NB4 (cell line): ENCODE measurements at regions not wholly inside any gene's neighbourhood (a gene's known extent, or its start where the extent isn't known, plus 50 kb on each side); places are given as distances from the start of the nearest gene placed in this dataset.

Experiments
- DNase-seq: peaks from one replicate; pipeline ENCODE4 v3.0.0; 2010; ENCODE audit warnings: low read depth
- H3K4me3 ChIP-seq: one replicate; pipeline ENCODE4 v1.5.1; 2011; ENCODE audit warnings: mild to moderate bottlenecking, low read depth, low read length, moderate library complexity
- CTCF ChIP-seq: IDR thresholded peaks from one replicate; pipeline ENCODE4 v1.5.1; 2012; ENCODE audit warnings: low read depth, low read length
- MAX ChIP-seq: IDR thresholded peaks from 2 replicates; pipeline ENCODE4 v1.6.1; 2011; ENCODE audit warnings: low read depth, low read length
- MYC ChIP-seq: IDR thresholded peaks from 2 replicates; pipeline ENCODE4 v1.6.1; 2011; ENCODE audit warnings: low read depth, low read length
- POLR2A ChIP-seq: IDR thresholded peaks from 2 replicates; pipeline ENCODE4 v1.6.1; 2011; ENCODE audit warnings: mild to moderate bottlenecking; ENCODE audit not compliant: insufficient read length; ENCODE audit errors: extremely low read depth

- no peak overlapping the region for H3K4me3 ChIP-seq
Measured at GRCh38 chr9:87115785-87116184, 168.5 kb upstream of the GAS1 start.

GRCh38 chr9:87116492-87116891, 169.2 kb upstream of the GAS1 start:
- DNase-seq = no peak
- TF ChIP-seq POLR2A = no peak
- no peak for TF ChIP-seq MYC
- TF ChIP-seq CTCF = no peak
- no peak for TF ChIP-seq MAX
- no peak overlapping the region for H3K4me3 ChIP-seq

More at GRCh38 chr9:87115785-87116184, 168.5 kb upstream of the GAS1 start:
- no peak for DNase-seq
- TF ChIP-seq MYC = no peak
- TF ChIP-seq MAX = no peak
- TF ChIP-seq POLR2A = no peak
- no peak for TF ChIP-seq CTCF

GRCh38 chr9:87118594-87118993, 171.3 kb upstream of the GAS1 start:
- H3K4me3 ChIP-seq = no peak overlapping the region
- TF ChIP-seq MAX (no peak), CTCF (no peak), MYC (no peak), POLR2A (no peak)
- no peak for DNase-seq

GRCh38 chr9:87119328-87119881, 172.1 kb upstream of the GAS1 start:
- H3K4me3 ChIP-seq = no peak overlapping the region
- no peak for TF ChIP-seq POLR2A
- TF ChIP-seq MYC = no peak
- no peak for TF ChIP-seq MAX
- TF ChIP-seq CTCF = no peak
- no peak for DNase-seq

- TF ChIP-seq CTCF (no peak), POLR2A (no peak), MYC (no peak), MAX (no peak)
- DNase-seq = no peak
- H3K4me3 ChIP-seq = no peak overlapping the region
Measured at GRCh38 chr9:87120610-87121009, 173.3 kb upstream of the GAS1 start.
